ENCODE measurements at regions not wholly inside any gene's neighbourhood (a gene's known extent, or its start where the extent isn't known, plus 50 kb on each side); places are given as distances from the start of the nearest gene placed in this dataset.

GRCh38 chr11:119976805-119977560 lies 160.9 kb downstream of the TRIM29 start:
- TF ChIP-seq EZH2 (IDR thresholded peaks at IDR 0.05; ENCODE audit: low read depth, unreplicated experiment): no peak
- TF ChIP-seq CTCF (conservative IDR thresholded peaks at IDR 0.05; ENCODE audit: low read depth in 2 of 2): no peak
- TF ChIP-seq REST (IDR thresholded peaks at IDR 0.05; ENCODE audit: unreplicated experiment): no peak
- TF ChIP-seq POLR2AphosphoS5 (IDR thresholded peaks at IDR 0.05; ENCODE audit: low read depth): no peak
- TF ChIP-seq JUNB (IDR thresholded peaks at IDR 0.05; ENCODE audit: unreplicated experiment): no peak
- no peak for TF ChIP-seq EZH2phosphoT487 (IDR thresholded peaks at IDR 0.05; ENCODE audit: unreplicated experiment)
- no peak for TF ChIP-seq STAT1 (IDR thresholded peaks at IDR 0.05; ENCODE audit: unreplicated experiment)
- no peak for TF ChIP-seq CREB1 (CRISPR knock-in tag; IDR thresholded peaks at IDR 0.05; ENCODE audit: low read depth)
- no peak for TF ChIP-seq ZNF331 (CRISPR knock-in tag; IDR thresholded peaks at IDR 0.05; ENCODE audit: low read depth)
- TF ChIP-seq ETS1 (IDR thresholded peaks at IDR 0.05): no peak
- no peak for TF ChIP-seq NANOG (IDR thresholded peaks at IDR 0.05; ENCODE audit: borderline replicate concordance)
